ENCODE measurements at regions not wholly inside any gene's neighbourhood (a gene's known extent, or its start where the extent isn't known, plus 50 kb on each side); places are given as distances from the start of the nearest gene placed in this dataset.

GRCh38 chr17:79532107-79532790 lies 78.6 kb downstream of the RBFOX3 start:
- TF ChIP-seq CTCF (IDR thresholded peaks at IDR 0.05 in 8 of 11, conservative IDR thresholded peaks at IDR 0.05 in 3 of 11) (no peak), POLR2A (IDR thresholded peaks at IDR 0.05) (no peak)
